K562 (cell line): ENCODE measurements at regions not wholly inside any gene's neighbourhood (a gene's known extent, or its start where the extent isn't known, plus 50 kb on each side); places are given as distances from the start of the nearest gene placed in this dataset.

Experiments used
- ATAC-seq: fragments of 200-7000 bp; cut with Tn5 transposase; 3 replicates; pipeline ENCODE4 v1.9.1; 2020; ENCODE audit warnings: moderate library complexity
- BruUV-seq: library from RNA; stranded (reverse); fragments of 400-500 nt; replicated peaks from 2 replicates; lab custom pipeline; 2021; lab: Mats Ljungman, UMichigan
- CTCF ChIA-PET: fragments of 300-600 bp; formaldehyde crosslinking; extraction: SDS; loops from one replicate; lab custom pipeline; 2021; ENCODE audit warnings: low intra/inter-chr PET ratio; lab: Yijun Ruan, JAX
- POLR2A ChIA-PET: fragments of 300-600, 350-650 bp; sonication (Branson Sonifier 250); formaldehyde crosslinking; extraction: SDS; loops from one replicate; lab custom pipeline; 2021; ENCODE audit warnings: antibody characterized with exemption, inconsistent platforms; lab: Yijun Ruan, JAX
- DNase-seq, 4 experiments: peaks; one replicate each; pipeline versions ENCODE4 v3.0.0 to v3.0.0-alpha.2; 2011 to 2018; ENCODE audit warnings: low spot score in 3 of 4, mixed read lengths in 3 of 4; ENCODE audit errors: extremely low read depth in 1 of 4
- FAIRE-seq: peaks from 2 replicates; lab custom pipeline; 2011; peaks lifted over from hg19 to GRCh38; lab: Jason Lieb, UNC
- H2AFZ ChIP-seq: 2 replicates; pipeline ENCODE4 v1.6.0; 2011; ENCODE audit warnings: low read depth, low read length, control low read depth, inconsistent platforms
- H3K27ac ChIP-seq: fragments of 200-600 bp; 3 replicates; pipeline ENCODE4 v1.8.0; 2011; ENCODE audit warnings: low read depth, mild to moderate bottlenecking, control low read depth, inconsistent platforms, low read length, moderate library complexity, mixed read lengths; ENCODE audit errors: extremely low read depth
- H3K27me3 ChIP-seq, 2 experiments: fragments of 300-600 bp in 1 of 2; 2 replicates in 1 of 2; 3 replicates in 1 of 2; pipeline versions ENCODE4 v1.6.0 to v1.8.0; 2011; ENCODE audit warnings: inconsistent platforms in 2 of 2, low read length in 2 of 2, mild to moderate bottlenecking in 1 of 2, mixed read lengths in 1 of 2, moderate library complexity in 1 of 2; ENCODE audit not compliant: control insufficient read depth in 2 of 2, insufficient read depth in 2 of 2
- H3K36me3 ChIP-seq: fragments of 300-600 bp; 3 replicates; pipeline ENCODE4 v1.8.0; 2011; ENCODE audit warnings: mild to moderate bottlenecking, low read length, inconsistent platforms; ENCODE audit not compliant: control insufficient read depth, insufficient read depth
- H3K4me1 ChIP-seq, 2 experiments: fragments of 200-600 bp in 1 of 2; replicated peaks in 1 of 2; 2 replicates in 1 of 2; 3 replicates in 1 of 2; pipeline versions ENCODE4 v1.5.1 to v1.8.0; 2011; ENCODE audit warnings: inconsistent platforms in 2 of 2, low read length in 2 of 2, mild to moderate bottlenecking in 1 of 2, mixed read lengths in 1 of 2, moderate library complexity in 1 of 2; ENCODE audit not compliant: control insufficient read depth in 2 of 2, insufficient read depth in 2 of 2
- H3K4me2 ChIP-seq: 2 replicates; pipeline ENCODE4 v1.6.1; 2011; ENCODE audit warnings: low read length, control low read depth, inconsistent platforms, mixed read lengths; ENCODE audit not compliant: insufficient read depth
- H3K4me3 ChIP-seq: fragments of 200-600 bp; sonication (generic), shearing (Covaris generic); 2 replicates; pipeline ENCODE4 v1.5.1; 2016; ENCODE audit warnings: control low read depth, inconsistent platforms
- H3K79me2 ChIP-seq: fragments of 200-600 bp; 3 replicates; pipeline ENCODE4 v1.8.0; 2011; ENCODE audit warnings: low read length, inconsistent platforms; ENCODE audit not compliant: control insufficient read depth, insufficient read depth
- H3K9ac ChIP-seq, 2 experiments: 2 replicates each; pipeline versions ENCODE4 v1.6.0 to v1.6.1; 2011; ENCODE audit warnings: low read depth in 2 of 2, low read length in 2 of 2, control low read depth in 1 of 2, inconsistent platforms in 1 of 2, mild to moderate bottlenecking in 1 of 2, mixed read lengths in 1 of 2; ENCODE audit not compliant: insufficient read depth in 1 of 2
- H3K9me1 ChIP-seq: one replicate; pipeline ENCODE4 v1.6.0; 2011; ENCODE audit warnings: inconsistent platforms, mild to moderate bottlenecking, low read length, moderate library complexity; ENCODE audit not compliant: control insufficient read depth, insufficient read depth
- H3K9me3 ChIP-seq: replicated peaks from 2 replicates; pipeline ENCODE4 v1.5.1; 2011; ENCODE audit warnings: low read depth, low read length, inconsistent platforms; ENCODE audit not compliant: control insufficient read depth, insufficient read depth
- H4K20me1 ChIP-seq: replicated peaks from 2 replicates; pipeline ENCODE4 v1.6.1; 2011; ENCODE audit warnings: low read length, inconsistent platforms, mixed read lengths; ENCODE audit not compliant: control insufficient read depth, insufficient read depth
- BRD9 ChIP-seq: fragments of 450-650 bp; IDR thresholded peaks from 2 replicates; pipeline ENCODE4 v1.6.1; 2018; ENCODE audit warnings: low read depth; ENCODE audit not compliant: partially characterized antibody
- CBX1 ChIP-seq: sonication (generic); IDR thresholded peaks from 2 replicates; pipeline ENCODE4 v1.6.1; 2016; ENCODE audit warnings: antibody characterized with exemption, low read depth, mild to moderate bottlenecking
- DPF2 ChIP-seq: fragments of 450-650 bp; IDR thresholded peaks from 2 replicates; pipeline ENCODE4 v1.6.1; 2016
- FOS ChIP-seq: IDR thresholded peaks from 3 replicates; pipeline ENCODE4 v1.6.1; 2011; ENCODE audit not compliant: insufficient read length; ENCODE audit errors: extremely low read depth
- MEF2A ChIP-seq: IDR thresholded peaks from 2 replicates; pipeline ENCODE4 v1.6.1; 2011; ENCODE audit warnings: low read depth, mild to moderate bottlenecking, low read length, moderate library complexity; ENCODE audit not compliant: control insufficient read depth
- NCOA6 ChIP-seq: fragments of 450-650 bp; IDR thresholded peaks from 2 replicates; pipeline ENCODE4 v1.6.1; 2017; ENCODE audit warnings: mild to moderate bottlenecking
- RNF2 ChIP-seq: sonication (generic); IDR thresholded peaks from 2 replicates; pipeline ENCODE4 v1.6.1; 2016
- SMC3 ChIP-seq: conservative IDR thresholded peaks from 2 replicates; pipeline ENCODE4 v1.6.1; 2011; ENCODE audit warnings: low read depth, low read length, improper control_type of control experiment; ENCODE audit not compliant: insufficient read depth
- TAL1 ChIP-seq: fragments of 450-650 bp; IDR thresholded peaks from 2 replicates; pipeline ENCODE4 v1.6.1; 2016; ENCODE audit warnings: mild to moderate bottlenecking
- ZNF24 ChIP-seq: fragments of 450-650 bp; IDR thresholded peaks from 2 replicates; pipeline ENCODE4 v1.6.1; 2016
- WGBS: fragments of 100-300 bp; shearing (Covaris generic); methylation state at CpG from one replicate; pipeline ENCODE4 v1.1.6; 2016; ENCODE audit warnings: low coverage, mixed read lengths; ENCODE audit not compliant: insufficient coverage; ENCODE audit errors: missing lambda C conversion rate; 5-methylcytosine and 5-hydroxymethylcytosine counted together
- in situ Hi-C: fragments of 300-500 bp; cut with MboI; formaldehyde crosslinking; loops from 4 replicates; pipeline ENCODE4 v1.15.0; 2018; ENCODE audit warnings: inconsistent platforms, mixed read lengths
- intact Hi-C: fragments of 100-400 bp; cut with micrococcal nuclease; formaldehyde crosslinking; loops from 2 replicates; pipeline ENCODE4 v1.14.2; 2022
- TF ChIP-seq, protein P1 (sequence below): fragments of 250-450 bp; sonication (Bioruptor Pico); IDR thresholded peaks from 2 replicates; pipeline ENCODE4 v1.8.0; 2021; ENCODE audit warnings: mild to moderate bottlenecking, moderate library complexity
- TF ChIP-seq, protein P2 (sequence below): fragments of 250-450 bp; sonication (Bioruptor Pico); IDR thresholded peaks from 2 replicates; pipeline ENCODE4 v1.4.0; 2020
- TF ChIP-seq, protein P3 (sequence below): fragments of 450-650 bp; formaldehyde crosslinking; IDR thresholded peaks from 2 replicates; pipeline ENCODE4 v1.4.0; 2022; ENCODE audit warnings: missing genetic modification characterization

DNA sequence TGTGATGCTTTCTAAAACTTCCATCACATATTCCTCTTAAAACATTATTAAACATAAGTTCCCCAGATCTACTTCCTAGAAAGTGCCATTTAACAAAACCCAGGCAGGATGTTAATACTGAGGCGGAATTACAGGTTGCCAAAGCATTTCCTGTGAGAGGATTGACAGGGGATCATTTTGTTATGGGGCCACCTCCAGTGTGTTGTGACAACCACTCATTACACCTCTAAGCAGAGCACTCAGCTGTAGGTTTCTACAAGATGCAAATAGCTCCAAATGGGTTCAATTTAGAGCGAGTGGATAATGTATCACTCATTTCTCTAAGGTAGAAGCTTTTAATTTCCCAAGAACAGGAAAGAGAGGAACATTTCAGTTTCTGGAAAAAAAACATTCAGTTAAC is 1429.5 kb upstream of the ACVR2A start:
- H3K79me2 ChIP-seq, result no peaks in the 10 kb centered on the region
- no TSS peak for BruUV-seq
- intact Hi-C loops, result no loop called here
- no peak for TF ChIP-seq TAL1
- no peak for TF ChIP-seq CBX1
- TF ChIP-seq, protein P1, sequence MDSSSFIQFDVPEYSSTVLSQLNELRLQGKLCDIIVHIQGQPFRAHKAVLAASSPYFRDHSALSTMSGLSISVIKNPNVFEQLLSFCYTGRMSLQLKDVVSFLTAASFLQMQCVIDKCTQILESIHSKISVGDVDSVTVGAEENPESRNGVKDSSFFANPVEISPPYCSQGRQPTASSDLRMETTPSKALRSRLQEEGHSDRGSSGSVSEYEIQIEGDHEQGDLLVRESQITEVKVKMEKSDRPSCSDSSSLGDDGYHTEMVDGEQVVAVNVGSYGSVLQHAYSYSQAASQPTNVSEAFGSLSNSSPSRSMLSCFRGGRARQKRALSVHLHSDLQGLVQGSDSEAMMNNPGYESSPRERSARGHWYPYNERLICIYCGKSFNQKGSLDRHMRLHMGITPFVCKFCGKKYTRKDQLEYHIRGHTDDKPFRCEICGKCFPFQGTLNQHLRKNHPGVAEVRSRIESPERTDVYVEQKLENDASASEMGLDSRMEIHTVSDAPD (CRISPR knock-in tag), result no peak
- TF ChIP-seq DPF2, result no peak
- TF ChIP-seq SMC3, result no peak
- TF ChIP-seq, protein P2, sequence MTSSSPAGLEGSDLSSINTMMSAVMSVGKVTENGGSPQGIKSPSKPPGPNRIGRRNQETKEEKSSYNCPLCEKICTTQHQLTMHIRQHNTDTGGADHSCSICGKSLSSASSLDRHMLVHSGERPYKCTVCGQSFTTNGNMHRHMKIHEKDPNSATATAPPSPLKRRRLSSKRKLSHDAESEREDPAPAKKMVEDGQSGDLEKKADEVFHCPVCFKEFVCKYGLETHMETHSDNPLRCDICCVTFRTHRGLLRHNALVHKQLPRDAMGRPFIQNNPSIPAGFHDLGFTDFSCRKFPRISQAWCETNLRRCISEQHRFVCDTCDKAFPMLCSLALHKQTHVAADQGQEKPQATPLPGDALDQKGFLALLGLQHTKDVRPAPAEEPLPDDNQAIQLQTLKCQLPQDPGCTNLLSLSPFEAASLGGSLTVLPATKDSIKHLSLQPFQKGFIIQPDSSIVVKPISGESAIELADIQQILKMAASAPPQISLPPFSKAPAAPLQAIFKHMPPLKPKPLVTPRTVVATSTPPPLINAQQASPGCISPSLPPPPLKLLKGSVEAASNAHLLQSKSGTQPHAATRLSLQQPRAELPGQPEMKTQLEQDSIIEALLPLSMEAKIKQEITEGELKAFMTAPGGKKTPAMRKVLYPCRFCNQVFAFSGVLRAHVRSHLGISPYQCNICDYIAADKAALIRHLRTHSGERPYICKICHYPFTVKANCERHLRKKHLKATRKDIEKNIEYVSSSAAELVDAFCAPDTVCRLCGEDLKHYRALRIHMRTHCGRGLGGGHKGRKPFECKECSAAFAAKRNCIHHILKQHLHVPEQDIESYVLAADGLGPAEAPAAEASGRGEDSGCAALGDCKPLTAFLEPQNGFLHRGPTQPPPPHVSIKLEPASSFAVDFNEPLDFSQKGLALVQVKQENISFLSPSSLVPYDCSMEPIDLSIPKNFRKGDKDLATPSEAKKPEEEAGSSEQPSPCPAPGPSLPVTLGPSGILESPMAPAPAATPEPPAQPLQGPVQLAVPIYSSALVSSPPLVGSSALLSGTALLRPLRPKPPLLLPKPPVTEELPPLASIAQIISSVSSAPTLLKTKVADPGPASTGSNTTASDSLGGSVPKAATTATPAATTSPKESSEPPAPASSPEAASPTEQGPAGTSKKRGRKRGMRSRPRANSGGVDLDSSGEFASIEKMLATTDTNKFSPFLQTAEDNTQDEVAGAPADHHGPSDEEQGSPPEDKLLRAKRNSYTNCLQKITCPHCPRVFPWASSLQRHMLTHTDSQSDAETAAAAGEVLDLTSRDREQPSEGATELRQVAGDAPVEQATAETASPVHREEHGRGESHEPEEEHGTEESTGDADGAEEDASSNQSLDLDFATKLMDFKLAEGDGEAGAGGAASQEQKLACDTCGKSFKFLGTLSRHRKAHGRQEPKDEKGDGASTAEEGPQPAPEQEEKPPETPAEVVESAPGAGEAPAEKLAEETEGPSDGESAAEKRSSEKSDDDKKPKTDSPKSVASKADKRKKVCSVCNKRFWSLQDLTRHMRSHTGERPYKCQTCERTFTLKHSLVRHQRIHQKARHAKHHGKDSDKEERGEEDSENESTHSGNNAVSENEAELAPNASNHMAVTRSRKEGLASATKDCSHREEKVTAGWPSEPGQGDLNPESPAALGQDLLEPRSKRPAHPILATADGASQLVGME (CRISPR knock-in tag), result no peak
- no peak for TF ChIP-seq FOS
- TF ChIP-seq MEF2A, result no peak
- no peak for TF ChIP-seq ZNF24
- no peak for TF ChIP-seq BRD9
- TF ChIP-seq, protein P3, sequence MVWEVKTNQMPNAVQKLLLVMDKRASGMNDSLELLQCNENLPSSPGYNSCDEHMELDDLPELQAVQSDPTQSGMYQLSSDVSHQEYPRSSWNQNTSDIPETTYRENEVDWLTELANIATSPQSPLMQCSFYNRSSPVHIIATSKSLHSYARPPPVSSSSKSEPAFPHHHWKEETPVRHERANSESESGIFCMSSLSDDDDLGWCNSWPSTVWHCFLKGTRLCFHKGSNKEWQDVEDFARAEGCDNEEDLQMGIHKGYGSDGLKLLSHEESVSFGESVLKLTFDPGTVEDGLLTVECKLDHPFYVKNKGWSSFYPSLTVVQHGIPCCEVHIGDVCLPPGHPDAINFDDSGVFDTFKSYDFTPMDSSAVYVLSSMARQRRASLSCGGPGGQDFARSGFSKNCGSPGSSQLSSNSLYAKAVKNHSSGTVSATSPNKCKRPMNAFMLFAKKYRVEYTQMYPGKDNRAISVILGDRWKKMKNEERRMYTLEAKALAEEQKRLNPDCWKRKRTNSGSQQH (CRISPR knock-in tag), result no peak
- TF ChIP-seq RNF2, result no peak
- TF ChIP-seq NCOA6, result no peak
- WGBS, result 6% methylated on average over 2 of the region's 2 CpGs
- POLR2A ChIA-PET, result no interaction called here
- no peak for ATAC-seq
- FAIRE-seq, result no peak
- DNase-seq, result no peak
- H3K27ac ChIP-seq, result no peak overlapping the region
- no peaks in the 10 kb centered on the region for H3K36me3 ChIP-seq
- no peak overlapping the region for H2AFZ ChIP-seq
- H3K9ac ChIP-seq, result no peak overlapping the region
- H3K4me2 ChIP-seq, result no peak overlapping the region
- no peaks in the 10 kb centered on the region for H3K27me3 ChIP-seq
- CTCF ChIA-PET, result no interaction called here
- H3K9me1 ChIP-seq, result no peaks in the 10 kb centered on the region
- no peak overlapping the region for H3K4me3 ChIP-seq
- H3K9me3 ChIP-seq, result no peaks in the 10 kb centered on the region
- in situ Hi-C loops, result no loop called here
- H4K20me1 ChIP-seq, result no peaks in the 10 kb centered on the region
- no peaks in the 10 kb centered on the region for H3K4me1 ChIP-seq
